NCI-H2029 (cell line): ENCODE measurements at regions not wholly inside any gene's neighbourhood (a gene's known extent, or its start where the extent isn't known, plus 50 kb on each side); places are given as distances from the start of the nearest gene placed in this dataset.
"Not testable (repeated sequence)": the region's sequence is repeated elsewhere in the genome, so short reads cannot be mapped to it uniquely, and the experiment has no call there.

Experiments used
- DNase-seq: peaks from one replicate; lab custom pipeline; 2025; lab: John Stamatoyannopoulos, UW

DNA sequence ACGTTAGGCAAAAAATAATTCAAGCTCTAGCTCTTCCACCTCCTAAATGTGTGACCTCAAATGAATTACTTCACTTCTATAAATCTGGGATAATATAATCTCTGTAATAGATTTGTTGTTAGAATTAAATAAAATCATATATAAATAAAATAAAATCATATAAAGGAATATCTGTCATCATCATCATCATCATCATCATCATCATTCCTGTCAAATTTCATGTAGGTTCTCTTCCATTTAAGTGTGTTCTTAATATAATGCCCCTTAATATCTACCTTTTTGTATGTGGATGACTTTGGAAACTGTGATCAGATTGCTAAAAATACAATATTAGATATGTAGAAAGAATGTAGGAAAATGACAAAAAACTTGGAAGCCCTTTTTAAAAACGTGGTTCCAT is 621.0 kb downstream of the ADGRL2 start:
- no peak for DNase-seq

DNA sequence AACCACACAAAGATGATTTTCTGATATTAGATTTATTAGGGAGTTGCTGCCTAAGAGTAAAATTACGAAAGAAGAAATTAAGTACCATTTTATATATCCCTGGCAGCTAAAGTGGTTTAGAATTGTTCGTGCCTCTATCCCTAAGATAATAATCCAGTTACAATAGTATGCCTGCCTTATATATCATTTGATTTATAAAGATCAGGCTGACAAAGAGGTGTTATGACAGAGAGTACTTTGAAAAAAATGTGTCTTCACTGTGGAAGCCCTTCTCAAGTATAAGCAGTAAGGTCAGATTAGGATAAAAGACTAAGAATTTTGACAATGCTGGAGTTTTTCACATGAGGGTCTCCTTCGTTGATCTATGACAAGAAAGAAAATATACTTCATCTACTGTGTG is 619.9 kb downstream of the ADGRL2 start:
- no peak for DNase-seq

DNA sequence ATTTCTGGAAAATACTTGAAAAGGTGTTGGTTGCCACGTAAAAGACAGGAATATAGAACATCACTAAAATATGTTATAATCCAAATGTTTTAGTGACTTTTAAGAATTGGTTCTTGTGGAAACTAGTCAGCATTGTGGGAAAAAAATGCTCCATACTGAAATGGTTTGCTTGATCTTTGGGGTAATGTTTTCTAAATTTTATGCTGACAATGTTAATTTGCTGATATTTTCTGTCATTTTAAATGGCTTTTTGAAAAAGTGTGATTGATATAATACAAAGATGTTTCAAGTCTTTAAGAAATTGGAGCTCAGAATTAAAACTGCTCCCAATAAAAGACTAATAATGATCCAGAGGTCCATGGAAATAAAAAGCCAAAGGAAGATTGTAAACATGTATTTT is 610.9 kb downstream of the ADGRL2 start:
- DNase-seq, result no peak

DNA sequence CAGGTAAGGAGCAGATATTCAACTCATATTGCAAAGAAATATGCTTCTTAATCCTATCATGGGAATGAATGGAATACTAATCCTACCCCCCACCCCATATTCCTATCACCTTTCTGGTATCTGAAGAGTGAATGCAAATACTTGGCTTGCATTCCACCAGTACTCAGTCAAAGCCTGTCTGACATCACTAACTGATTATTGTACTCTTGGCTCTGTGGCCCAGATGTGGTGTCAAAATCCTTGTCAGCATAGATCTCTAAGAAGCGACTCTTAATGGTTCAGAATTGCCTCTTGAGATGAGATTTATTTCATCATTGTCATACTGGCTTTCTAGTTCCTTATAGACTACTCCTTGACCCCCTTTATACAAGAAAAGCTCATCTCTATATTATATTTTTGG is 604.6 kb downstream of the ADGRL2 start:
- no peak for DNase-seq

DNA sequence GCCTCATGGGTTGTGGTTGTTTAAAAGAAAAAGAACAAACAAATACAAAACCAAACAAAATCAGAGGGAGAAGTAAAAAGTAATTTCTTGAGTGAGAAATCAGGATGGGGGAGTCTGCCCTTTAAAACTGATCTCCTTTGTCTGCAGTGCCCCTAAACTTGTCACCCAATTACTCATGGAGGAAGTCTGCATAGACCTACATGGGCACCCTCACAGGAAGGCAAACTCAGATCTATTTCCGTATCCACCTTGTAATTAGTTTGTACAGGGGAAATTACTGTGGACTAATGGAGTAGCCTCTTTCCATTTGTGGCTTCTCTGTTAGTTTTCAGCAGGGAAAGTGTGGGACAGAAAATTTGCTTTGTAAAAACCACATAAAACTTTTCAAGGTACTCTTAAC is 600.4 kb downstream of the ADGRL2 start:
- DNase-seq, result no peak

DNA sequence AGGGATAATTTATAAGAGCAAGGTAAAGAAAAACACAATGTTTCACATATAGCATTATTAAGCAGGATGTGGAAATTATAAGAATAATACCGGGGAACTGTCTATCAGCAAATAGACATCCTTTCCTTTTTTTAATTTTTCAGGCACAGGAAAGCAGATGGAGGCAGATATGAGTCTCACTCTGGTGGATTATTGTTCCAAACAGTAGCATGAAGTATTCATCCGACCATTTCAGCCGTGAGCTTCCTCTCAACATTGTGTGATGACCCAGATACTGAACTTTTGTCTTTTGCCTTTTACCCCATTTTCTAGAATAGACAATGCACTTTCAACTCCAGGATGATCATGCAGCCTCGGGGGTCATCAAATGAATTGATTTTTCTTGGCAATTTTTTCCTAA is 599.8 kb downstream of the ADGRL2 start:
- no peak for DNase-seq

DNA sequence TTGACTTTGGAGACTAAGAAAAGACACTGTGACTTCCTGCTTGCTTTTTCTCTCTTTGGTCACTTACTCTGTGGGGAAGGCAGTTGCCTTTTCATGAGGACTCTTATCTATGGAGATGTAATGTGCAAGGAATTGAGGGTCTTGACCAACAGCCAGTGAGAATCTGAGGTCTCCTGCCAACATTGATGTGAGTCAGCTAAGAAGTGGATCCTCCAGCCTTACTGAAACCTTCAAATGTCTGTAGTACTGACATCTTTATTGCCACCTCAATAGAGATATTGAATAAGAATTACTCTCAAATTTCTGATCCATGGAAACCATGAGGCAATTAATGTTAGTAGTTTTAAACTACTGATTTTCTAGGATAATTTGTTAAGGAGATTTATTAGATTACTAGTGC is 598.4 kb downstream of the ADGRL2 start:
- no peak for DNase-seq

DNA sequence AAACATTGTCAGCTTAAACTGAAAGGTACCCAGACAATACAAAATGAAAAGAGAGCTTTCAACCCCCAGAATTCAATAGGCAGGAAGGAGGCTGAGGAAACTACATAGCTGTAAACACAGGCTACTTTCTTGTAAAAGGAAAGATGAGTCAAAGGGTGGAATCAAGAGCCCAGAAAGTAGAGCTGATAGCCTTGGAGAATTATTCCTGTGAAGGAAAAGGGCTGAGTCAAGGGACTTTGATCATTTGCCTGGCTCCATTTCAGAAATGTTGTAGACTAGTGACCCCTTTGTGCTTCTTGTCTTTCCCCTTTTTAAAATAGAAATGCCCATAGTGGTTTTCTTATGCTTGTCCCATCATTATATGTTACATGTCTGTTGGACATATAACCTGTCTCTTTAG is 597.6 kb downstream of the ADGRL2 start:
- DNase-seq, result no peak

DNA sequence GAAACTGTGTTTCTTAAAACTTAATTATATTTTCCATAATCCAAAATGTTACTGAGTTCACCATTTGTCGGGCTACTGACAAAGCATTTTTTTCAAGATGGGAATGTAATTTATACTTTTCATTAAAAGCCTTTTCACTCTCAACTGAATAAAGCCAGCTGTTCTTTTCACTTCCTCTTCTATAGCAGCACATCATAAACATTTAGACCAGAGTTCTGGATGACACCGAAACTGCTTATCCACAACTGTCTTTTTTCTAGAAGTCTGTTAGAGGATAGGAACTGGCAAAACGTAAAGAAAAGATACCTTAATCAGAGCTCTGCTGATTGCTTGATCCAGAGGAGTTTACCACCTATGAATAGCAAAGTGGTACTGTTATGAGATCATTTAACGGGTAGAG is 594.7 kb downstream of the ADGRL2 start:
- no peak for DNase-seq

DNA sequence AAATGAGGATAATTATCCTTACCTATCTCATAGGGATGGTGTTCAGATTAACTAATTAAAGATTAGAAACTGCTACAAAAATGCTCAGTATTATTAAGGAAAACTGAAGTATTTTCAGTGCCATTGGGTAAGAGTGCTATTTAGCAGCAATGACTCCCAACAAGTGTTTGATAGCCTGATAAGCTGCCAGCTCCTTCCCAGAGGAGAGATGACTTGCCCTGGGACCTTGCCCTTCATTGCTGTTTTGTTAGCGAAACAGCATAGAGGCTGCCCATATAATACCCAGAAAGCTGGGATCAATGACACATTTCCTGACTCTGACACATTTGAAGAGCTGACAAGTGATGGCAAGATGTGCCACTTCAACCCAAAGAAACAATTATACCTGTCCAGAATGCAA is 592.2 kb downstream of the ADGRL2 start:
- DNase-seq, result no peak

DNA sequence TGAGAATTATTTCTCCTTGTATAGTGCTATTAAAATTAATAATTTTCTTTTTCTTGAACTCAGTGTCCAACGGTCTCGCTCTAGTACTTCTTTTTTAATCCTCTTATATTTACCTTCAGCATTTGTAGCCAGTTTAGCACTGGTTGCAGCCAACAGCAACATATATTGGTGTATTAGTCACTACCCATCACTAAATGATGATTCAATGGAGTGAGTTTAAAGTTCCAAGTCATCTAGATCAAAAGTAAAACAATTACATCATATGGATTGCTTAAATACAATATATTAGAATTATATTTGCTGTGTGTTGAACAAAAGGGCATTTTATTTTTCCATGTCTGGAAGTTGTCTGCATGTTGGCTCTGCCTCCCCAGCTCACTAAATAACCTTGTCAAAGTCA is 591.8 kb downstream of the ADGRL2 start:
- no peak for DNase-seq

DNA sequence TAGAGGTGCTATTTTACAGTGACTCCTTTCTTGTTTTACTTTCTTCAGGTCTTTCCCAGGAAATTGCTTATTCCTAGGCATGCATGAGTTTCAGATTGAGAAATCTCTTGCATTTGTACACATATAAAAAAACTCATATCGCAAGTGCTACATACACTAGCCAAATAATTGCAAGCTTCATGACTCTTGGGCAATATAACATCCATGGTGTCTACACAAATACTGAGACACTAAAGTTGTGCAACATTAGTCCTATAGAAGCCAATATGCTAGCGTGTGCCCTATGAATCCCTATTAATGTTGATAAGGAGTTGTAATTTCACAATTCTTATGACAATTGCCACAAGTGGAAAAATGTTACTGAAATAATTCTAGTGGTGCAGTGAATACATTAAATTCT is 591.0 kb downstream of the ADGRL2 start:
- DNase-seq, result no peak

DNA sequence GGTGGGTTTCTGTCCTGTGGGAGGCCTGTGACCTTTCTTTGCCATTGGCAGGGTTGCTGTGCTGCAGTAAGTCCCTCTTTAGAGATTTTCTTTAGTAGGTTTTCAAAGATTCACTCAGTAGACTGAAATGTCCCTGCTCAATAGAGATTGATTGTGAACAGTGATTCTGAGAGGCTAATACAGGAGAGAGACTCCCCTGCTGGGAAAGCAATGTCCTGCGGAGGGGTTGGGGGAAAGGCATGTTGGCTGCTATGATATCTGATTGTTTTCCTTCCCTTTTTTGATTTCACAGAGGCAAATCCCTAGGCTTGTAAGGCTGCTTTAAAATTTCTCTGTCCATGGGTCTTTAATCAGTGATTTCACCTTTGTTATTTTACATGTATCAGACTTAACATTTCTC is 589.9 kb downstream of the ADGRL2 start:
- no peak for DNase-seq

DNA sequence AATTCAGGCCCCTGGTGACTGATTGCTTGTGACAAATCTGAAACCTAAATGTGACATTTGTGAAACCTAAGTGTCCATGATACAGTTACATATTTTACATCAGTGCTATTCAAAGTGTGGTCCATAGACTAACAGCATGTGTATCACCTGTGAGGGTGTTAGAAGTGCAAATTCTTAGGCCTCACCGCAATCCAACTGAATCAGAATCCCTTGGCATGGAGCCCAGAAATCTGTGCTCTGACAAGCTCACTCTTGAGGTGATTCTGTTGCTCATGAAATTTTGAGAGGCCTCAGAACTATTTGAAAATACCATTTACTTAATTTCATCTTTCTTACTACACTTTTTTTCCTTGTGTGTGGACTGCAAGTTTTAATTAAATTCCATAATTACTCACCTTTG is 587.9 kb downstream of the ADGRL2 start:
- DNase-seq, result no peak

DNA sequence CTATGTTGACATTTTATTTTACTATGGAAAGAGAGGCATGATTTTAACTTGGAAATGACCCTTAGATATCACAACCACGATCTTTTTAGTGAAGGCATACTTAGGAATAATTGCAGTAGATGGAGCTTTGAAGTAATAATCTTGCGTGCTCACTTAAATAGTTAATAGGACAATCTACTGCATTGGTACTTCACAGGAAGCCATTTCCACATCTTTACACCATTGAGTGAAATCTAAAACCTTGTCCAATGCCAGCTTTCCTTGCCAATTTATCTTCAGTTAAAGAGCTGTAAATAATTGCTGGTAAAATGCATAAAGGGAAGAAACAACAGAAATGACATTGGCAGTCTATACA is 586.3 kb downstream of the ADGRL2 start:
- no peak for DNase-seq

DNA sequence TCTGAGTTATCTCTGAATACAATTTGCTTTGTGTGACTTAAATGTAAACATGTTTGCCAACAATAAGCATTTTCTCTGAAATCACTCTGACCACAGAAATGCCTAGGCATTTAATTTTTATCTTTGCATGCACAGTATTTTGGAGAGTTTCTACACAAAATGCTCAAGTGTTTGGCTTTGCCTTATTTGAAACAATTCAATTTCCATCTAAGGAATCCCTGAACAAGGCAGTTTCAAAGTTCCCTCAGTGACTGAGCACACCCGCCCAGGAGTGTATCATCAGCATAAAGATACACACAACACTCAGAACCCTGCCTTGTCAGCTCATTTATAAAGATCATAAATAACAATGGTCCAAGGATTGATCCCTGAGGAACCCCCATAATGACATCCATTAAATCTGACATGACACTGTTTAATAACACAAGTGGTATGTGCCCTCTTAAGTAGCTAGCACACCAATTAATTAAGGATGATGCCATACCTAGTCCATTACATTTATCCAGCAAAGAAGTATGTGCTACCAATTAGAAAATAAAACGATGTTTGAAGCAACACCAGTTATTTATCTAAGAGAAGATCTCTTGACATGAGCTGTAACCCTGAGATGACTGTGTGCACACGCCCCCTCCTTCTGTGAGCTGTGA is 585.8 kb downstream of the ADGRL2 start:
- no peak for DNase-seq

DNA sequence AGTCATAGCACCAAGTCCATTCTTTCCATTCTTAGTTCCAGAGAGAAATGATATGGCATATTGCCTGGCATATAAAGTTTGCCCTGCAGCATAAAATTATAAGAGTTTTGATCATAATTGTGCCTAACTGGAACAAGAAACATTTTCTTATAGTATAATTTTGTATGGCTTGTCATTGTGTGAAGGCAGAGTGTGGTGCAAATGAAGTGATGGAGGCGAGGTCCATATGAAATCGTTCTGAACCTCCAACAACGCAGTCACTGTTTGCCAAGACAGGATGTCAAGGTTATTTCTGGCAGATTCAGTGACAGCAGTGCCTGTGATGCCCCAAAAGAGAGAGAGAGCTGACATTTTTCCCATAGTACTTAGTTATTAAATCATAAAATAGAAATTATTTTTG is 584.0 kb downstream of the ADGRL2 start:
- DNase-seq, result no peak

DNA sequence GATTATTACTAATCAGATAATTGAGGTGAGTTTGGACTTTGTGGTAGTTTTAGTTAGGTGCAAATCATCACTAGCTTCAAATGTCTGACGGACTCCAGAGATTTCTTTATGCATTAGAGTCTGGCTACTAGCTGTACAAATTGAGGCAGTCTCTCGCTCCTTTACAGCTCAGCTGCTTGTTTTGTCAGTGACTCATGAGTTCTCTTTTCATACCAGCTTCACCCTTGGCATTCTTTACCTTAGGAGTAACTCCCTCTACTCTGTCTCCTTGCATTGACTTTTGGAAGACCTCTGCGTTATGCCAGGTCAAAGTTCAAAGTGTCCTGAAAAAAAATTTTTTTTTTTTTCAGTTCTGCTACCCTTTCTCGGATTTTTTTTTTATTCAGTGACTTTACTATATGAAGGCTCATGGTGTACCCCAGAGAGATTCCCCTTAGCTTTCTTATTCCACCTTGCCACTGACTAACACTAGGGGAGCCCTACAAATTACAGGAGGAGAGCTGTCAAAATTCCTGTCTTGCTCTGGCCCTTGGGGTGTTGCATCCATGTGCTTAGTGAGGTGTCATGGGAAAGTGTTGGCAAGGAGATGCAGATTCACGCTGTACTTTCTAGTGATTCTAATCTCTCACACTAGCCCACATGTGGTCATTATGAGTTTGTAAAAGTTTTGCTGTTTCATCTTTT is 576.6 kb downstream of the ADGRL2 start:
- DNase-seq, result no peak

DNA sequence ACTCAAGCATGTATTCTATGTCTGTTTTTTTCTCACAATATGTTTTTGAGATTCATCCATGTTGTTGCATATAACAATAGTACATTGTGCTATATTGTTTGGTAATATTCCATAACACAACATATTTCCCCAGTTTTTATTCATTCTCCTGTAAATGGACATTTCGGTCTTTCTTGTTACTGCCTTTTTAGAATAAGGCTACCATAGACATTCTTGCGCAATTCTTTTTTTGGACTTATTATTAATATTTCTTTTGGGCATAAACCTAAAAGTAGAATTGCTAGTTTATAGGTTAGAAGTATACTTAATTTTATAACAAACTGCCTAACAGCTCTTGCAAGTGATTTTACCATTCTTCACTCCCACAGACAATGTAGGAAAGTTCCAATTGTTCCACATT is 573.0 kb downstream of the ADGRL2 start:
- DNase-seq, result no peak

DNA sequence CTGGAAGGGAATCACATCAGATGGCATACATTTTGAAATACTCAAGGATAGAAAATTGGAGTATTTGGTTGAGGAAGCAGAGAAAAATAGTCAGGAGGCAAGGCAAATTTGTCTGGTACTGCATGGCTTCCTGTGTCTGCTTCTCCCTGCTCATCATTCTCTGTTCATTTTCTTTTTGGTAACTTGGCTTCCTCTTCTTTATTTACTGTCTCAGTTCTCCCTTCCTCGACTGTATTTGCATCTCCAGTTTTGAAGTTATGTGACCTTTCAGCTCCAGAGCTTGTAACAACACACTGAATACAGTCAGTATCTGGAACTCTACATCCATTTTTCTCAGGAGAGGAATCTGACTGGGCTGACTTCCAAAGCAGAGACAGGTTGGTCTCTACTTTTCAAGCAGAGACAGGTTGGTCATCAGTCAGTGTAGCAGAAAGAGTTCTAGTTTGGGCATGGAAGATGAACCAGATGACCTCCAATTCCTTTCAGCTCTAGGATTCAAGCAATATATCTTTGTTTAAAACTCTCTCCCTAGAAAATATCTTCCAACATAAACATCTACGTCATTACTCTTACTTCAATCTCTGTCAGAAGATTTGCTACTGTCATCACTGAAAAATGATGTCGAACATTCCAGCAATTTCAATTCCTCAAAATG is 571.2 kb downstream of the ADGRL2 start:
- DNase-seq, result no peak

DNA sequence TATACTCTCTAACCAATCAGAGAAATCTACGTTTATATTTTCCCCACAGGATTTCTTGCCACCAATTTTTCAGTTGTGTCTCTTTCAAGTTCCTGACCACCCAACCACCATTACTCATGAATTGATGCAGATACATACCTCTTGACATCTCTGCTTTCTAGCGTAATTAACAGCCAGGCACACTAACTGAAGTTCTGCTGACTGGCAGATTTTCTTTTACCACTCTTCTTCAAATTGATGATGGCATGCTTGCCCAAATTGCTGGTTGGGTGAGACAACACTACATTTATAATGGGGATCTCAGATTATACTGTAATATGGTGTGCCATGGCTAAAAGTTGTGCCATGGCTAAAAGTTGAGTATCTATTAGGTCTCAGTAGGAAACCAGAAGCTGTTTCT is 566.7 kb downstream of the ADGRL2 start:
- no peak for DNase-seq

DNA sequence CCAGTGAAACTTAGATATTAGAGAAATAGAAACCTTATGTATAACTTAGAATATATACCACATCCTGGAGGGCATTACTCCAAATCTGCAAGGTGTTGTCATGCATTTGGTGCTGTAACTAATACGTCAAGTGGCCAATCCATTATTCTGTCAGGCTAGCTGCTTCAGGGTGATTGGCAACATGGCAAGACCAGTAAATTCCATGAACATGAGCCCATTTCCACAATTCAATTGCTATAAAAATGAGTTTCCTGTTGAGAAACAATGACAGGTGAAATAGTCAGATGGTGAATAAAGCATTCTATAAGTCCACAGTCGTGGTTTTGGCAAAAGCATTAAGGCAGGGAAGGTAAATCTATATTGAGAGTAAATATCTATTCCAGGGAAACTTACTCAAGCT is 566.0 kb downstream of the ADGRL2 start:
- no peak for DNase-seq

DNA sequence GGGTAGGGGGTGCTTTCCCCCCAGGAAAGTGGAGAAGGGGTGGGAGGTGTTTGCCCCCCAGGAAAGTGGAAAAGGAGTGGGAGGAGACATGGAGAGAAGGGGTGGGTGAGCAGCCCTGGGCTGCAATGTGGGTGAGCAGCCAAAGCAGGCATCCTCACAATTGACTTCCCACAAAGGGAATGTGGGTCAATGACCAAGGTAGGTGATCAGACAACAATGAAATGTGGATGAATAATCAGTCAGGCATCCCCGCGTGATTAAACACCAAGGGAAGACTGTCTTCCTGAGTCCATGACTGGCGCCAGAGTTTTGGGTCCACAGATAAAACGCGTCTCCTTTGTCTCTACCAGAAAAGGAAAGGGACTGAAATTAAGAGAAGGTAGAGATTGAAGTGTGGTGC is 558.8 kb downstream of the ADGRL2 start:
- not testable (repeated sequence) for DNase-seq

DNA sequence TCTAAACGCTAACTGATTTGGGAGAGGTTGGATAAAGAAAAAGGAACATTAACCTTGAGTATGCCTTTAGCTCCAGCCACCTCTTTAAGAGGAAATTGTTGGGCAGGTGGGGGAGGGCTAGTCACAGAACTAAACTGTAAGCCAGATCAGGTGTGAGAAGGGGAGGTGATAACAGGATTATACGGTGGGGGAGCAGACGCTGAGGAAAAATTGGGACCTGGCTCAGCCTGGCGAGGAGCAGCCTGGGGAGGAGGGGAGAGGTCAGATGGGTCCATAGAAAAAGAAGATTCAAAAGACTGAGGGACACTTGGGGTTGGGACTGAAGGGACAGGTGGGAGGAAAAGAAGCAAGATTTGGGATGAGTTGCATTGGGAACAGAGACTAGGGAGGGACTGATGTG is 558.0 kb downstream of the ADGRL2 start:
- DNase-seq, result not testable (repeated sequence)
